GM18867 (cell line): ENCODE measurements at regions not wholly inside any gene's neighbourhood (a gene's known extent, or its start where the extent isn't known, plus 50 kb on each side); places are given as distances from the start of the nearest gene placed in this dataset.
"Not testable (repeated sequence)": the region's sequence is repeated elsewhere in the genome, so short reads cannot be mapped to it uniquely, and the experiment has no call there.

Source experiments
- ATAC-seq: cut with Tn5 transposase; IDR thresholded peaks from one replicate; pipeline ENCODE4 v1.9.1; 2021; ENCODE audit warnings: mild to moderate bottlenecking, moderate library complexity; ENCODE audit not compliant: unreplicated experiment

- ATAC-seq, result no peak
Observed at GRCh38 chr20:50323777-50324775, 133.4 kb downstream of the CEBPB start.

- ATAC-seq, result no peak
Observed at GRCh38 chr20:50325215-50325614, 134.6 kb downstream of the CEBPB start.

- ATAC-seq, result no peak
Observed at GRCh38 chr20:50325651-50326050, 135.0 kb downstream of the CEBPB start.

GRCh38 chr20:50327666-50328065 lies 137.0 kb downstream of the CEBPB start:
- no peak for ATAC-seq

GRCh38 chr20:50328222-50328979 lies 137.8 kb downstream of the CEBPB start:
- no peak for ATAC-seq

GRCh38 chr20:50328996-50329898 lies 138.6 kb downstream of the CEBPB start:
- no peak for ATAC-seq

- no peak for ATAC-seq
Observed at GRCh38 chr20:50329981-50330503, 139.4 kb downstream of the CEBPB start.

- ATAC-seq, result no peak
Observed at GRCh38 chr20:50330504-50331313, 140.1 kb downstream of the CEBPB start.

GRCh38 chr20:50331469-50332363 lies 141.1 kb downstream of the CEBPB start:
- no peak for ATAC-seq

GRCh38 chr20:50332491-50332980 lies 141.9 kb downstream of the CEBPB start:
- no peak for ATAC-seq

- no peak for ATAC-seq
Observed at GRCh38 chr20:50333131-50333670, 142.6 kb downstream of the CEBPB start.

- ATAC-seq, result no peak
Observed at GRCh38 chr20:50333812-50334211, 143.2 kb downstream of the CEBPB start.

GRCh38 chr20:50334512-50334911 lies 143.9 kb downstream of the CEBPB start:
- ATAC-seq, result not testable (repeated sequence)

GRCh38 chr20:50335105-50335504 lies 144.5 kb downstream of the CEBPB start:
- ATAC-seq, result no peak

- no peak for ATAC-seq
Observed at GRCh38 chr20:50335866-50336265, 145.2 kb downstream of the CEBPB start.

- no peak for ATAC-seq
Observed at GRCh38 chr20:50336661-50337060, 146.0 kb downstream of the CEBPB start.

- no peak for ATAC-seq
Observed at GRCh38 chr20:50337521-50338466, 147.2 kb downstream of the CEBPB start.
